ENCODE measurements at regions not wholly inside any gene's neighbourhood (a gene's known extent, or its start where the extent isn't known, plus 50 kb on each side); places are given as distances from the start of the nearest gene placed in this dataset.

- DNase-seq: no peak
Observed at GRCh38 chr9:99282406-99282805, 60.3 kb downstream of the SEC61B start.

DNA sequence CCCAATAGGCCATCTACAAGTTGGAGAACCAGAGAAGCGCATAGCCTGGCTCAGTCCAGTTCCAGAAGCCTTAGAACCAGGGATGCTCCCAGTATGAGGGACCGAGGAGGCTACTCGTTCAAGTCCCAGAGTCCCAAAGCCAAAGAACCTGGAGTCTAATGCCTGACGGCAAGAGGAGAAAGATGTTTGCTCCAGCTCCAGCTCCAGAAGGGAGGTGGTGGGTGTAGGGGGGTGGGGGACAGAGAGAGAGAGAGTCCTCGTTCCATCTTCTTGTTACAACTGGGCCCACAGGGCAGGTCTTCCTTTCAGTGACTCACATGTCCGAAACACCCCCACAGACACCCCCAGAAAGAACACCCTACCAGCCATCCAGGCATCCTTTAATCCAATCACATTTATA lies 63.9 kb downstream of the SEC61B start:
- no peak for DNase-seq

DNA sequence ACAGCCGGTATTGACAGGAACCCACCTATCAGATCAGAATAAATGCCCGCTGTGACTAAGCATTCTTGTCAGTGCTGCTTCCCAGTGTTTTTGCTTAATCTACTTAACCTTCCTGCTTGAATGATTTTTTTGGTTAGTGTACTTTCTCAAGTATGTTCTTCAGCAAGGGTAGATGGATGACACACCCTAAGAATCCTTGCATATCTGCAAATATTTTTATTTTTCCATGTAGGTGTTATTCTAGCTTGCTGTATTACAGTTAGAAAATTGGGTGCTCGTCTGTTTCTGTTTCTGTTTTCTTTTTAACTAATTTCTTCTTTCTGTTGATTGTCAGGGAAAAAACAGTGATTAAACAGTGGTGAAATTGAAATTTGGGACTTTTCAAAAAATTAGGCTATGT lies 64.5 kb downstream of the SEC61B start:
- no peak for DNase-seq

- no peak for DNase-seq
Observed at GRCh38 chr9:99287641-99288040, 65.6 kb downstream of the SEC61B start.

DNA sequence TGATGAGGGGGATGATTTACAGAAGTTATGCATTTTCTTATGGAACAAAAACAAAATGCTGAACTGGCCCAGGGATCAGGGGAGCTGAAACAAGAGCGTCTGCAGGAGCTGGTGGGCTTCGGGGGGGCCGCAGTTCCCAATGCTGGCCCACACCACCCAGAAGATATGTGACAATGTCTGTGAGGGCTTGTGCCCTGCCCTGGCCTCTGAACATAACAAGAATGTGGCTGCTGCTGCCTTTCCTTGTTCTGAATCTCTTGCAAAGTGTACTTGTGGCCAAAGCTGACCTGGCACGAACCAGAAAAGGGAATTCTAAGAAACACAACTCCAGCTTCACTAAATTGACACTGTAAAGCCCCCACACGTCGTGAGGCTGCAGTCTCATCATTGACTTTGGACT lies 66.7 kb downstream of the SEC61B start:
- no peak for DNase-seq

GRCh38 chr9:99294850-99295461 lies 72.9 kb downstream of the SEC61B start:
- no peak for DNase-seq

DNA sequence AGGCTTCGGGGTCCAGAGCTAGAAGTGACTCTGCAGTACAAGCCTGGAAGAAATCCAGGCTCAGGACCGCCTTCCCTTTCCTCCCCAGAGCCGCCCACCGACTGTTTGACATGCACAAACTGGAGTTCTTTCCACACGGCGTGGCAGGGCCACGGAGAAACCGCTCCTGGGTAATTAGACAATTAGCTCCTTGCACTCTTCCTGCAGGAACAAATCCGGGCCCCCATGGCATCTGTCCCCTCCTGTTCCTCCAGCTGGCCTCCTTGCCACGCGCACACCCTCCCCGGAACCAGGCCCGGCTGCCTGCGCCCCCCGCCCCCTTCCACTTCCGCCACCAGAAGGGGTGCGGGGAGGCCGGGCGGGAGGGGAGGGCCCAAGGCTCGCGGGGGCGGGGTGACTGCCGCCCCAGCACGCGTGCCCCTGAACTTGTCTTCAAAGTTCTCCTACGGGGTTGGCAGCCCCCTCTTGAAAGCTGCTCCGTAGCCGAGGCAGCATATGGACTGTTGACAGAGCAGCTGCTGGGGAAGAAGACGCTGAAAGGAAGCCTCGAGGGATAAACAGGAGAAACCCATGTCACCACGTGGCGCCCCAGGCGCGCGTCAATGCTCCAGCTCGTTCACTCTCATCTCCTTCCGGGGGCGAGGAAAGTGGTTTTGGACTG lies 74.3 kb downstream of the SEC61B start:
- DNase-seq: peak; percentile 61

GRCh38 chr9:99298614-99299013 lies 76.5 kb downstream of the SEC61B start:
- DNase-seq: no peak

GRCh38 chr9:99299211-99300102 lies 77.4 kb downstream of the SEC61B start:
- DNase-seq: no peak

DNA sequence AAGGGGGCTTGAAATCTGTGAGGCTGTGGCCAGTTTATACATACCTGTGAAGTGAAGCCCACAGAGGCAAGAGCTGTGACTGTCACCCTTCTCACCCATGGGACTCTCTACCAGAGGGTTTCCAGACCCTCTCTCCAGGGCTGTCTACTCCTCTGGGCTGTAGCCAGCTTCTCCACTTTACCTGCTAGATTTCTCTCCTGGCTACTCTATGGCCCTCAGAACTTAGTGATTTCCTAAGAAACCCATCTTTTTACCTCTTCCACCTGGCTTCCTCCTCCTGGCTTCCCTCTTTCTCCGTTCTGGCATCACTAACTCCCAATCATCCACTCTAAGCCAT lies 78.0 kb downstream of the SEC61B start:
- no peak for DNase-seq

- no peak for DNase-seq
Observed at GRCh38 chr9:99300603-99301002, 78.5 kb downstream of the SEC61B start.

DNA sequence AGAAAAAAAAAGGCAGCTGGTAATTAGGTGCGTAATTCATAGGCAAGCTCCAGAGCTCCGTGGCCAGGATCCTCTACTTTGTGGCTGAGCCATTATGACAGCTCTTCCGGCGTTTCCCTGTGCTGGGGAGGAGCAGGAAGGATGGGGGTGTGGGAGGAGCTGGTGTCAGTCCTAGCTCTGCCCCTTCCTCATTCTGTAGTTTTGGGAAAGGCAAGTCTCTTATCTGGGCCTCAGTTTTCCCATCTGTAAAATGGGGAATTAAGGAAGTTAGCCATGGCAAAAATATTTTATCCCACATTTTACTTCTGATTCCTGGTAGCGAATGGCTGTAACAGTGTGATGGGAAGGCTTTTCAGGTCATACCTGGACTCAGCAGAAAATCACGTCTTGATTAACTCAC lies 81.1 kb downstream of the SEC61B start:
- no peak for DNase-seq

GRCh38 chr9:99305124-99305523 lies 83.0 kb downstream of the SEC61B start:
- DNase-seq: no peak

DNA sequence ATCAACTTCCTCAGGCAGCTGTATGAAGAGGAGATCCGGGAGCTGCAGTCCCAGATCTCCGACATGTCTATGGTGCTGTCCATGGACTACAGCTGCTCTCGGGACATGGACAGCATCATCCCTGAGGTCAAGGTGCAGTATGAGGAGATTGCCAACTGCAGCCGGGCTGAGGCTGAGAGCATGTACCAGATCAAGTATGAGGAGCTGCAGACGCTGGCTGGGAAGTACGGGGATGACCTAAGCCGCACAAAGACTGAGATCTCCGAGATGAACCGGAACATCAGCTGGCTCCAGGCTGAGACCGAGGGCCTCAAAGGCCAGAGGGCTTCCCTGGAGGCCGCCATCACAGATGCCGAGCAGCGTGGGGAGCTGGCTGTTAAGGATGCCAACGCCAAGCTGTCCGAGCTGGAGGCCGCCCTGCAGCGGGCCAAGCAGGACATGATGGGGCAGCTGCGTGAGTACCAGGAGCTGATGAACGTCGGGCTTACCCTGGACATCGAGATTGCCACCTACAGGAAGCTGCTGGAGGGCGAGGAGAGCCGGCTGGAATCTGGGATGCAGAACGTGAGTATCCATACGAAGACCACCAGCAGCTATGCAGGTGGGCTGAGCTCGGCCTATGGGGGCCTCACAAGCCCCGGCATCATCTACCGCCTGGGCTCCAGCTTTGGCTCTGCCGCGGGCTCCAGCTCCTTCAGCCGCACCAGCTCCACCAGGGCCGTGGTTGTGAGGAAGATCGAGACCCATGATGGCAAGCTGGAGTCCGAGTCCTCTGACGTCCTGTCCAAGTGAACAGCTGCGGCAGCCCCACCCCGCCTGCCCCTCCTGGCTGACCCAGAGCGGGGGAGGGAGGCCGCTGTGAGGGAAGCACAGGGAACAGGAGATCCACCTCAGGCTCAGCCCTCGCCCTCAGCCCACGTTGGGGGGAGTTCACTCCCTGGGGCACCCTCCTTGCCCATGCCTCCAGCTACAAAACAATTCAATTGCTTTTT lies 84.0 kb downstream of the SEC61B start:
- no peak for DNase-seq

DNA sequence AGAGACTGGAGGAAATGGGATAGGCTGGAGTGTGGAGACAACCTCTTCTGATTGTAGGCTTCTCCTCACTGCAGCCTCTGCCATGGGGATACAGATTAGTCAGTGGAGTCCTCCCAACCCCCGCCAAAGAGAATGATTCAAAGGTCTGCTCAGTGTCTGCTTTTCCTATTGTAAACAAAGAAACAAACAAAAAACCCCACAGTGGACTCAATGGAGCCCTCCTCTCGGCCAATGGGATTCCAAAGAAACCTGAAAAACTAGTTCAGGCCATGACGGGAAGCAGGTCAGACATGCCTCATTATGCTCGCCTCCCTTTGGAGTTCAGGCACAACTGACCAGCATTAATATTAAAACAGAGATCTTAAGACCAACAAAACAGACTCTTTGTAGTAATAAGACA lies 85.8 kb downstream of the SEC61B start:
- DNase-seq: no peak

DNA sequence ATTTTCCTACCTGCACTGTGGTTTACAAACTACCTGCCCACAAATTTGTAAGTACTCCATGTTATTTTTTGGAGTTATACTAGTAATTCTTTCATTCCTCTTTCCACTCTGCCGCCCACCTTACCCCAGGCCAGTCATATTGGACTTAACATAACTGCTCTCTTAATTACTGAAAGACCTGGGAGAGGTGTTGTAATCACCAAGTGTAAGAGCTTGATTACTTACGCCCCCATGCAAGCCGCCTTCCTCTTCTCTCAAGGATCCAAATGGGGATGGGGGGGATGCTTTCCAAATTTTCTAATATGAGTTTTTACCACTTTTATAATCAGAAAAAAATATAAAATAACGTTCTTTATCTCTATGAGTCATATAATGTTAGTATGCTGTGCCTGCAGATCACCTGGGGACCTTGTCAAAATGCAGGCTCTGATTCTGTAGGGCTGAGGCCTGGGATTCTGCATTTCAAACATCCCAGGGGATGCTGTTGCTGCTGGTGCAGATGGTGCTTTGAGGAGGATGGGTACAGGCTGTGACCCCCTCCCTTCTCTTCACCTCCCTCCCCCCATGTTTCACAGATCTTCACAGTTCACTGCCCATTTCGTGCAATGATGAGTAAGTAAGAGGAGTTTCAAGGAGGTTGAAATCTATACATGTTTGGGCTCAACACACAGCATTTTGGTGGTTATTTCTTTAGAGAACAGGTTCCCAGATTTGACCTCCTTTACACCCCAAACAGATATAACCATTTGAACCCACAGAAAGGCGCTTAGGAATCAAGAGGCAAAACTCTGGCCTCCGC lies 87.3 kb downstream of the SEC61B start:
- no peak for DNase-seq

GRCh38 chr9:99312736-99313135 lies 90.7 kb downstream of the SEC61B start:
- DNase-seq: no peak

GRCh38 chr9:99319048-99319447 lies 97.0 kb downstream of the SEC61B start:
- DNase-seq: no peak

DNA sequence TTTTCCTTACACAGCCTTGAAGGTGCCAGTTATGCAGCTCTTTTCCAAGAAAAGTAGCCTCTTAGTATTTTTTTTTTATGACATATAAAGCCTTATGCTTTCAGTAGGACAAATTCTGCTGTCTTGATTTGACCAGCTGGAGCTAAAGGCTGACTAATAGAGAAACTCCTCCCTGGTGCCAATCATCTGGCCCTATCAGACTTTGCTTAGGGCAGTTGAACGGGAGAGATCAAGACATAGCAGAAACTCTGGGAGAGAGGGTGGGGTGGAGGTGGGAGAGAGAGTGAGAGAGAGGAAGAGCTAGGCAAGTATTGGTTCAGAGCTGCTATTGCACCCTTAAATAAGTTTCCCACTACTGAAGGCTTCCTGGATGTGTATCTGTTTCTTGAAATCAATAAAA lies 100.2 kb downstream of the SEC61B start:
- DNase-seq: no peak

DNA sequence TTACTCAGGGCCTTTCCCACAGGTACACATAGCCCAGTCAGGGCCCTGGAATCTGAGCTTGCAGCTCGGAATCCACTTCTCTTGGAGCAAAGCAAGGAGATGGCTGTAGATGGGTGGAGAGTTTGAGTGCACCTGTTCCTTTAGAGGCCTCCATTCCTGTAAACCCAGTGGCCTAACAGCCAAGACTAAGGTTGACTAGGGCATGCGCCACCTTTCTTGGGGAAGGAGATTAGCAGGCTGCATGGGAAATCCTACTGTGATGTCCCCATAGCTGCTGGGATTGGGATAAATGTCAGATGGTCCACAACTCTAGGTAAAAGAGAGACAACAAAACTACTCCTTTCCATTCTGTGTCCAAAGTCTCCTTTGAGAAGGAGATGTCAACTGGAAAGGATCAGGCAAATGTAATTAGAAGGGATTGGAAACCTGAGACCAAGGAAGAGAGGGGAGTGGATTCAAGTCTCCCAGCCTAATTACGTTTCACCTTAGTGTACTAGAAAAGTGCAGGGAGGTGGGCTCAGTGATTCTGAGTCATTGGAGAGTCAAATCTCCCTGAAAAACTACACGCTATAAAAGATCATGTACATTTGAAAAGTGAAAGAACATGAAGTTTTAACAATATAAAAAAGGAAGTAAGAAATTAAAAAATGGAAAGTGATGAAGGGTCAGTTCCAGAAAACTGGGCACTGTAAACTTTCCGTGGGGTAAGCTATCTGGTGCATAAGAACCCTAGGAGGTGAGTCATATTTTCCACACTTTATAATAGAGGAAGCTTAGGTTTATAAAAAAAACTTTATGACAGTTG lies 104.2 kb downstream of the SEC61B start:
- no peak for DNase-seq

DNA sequence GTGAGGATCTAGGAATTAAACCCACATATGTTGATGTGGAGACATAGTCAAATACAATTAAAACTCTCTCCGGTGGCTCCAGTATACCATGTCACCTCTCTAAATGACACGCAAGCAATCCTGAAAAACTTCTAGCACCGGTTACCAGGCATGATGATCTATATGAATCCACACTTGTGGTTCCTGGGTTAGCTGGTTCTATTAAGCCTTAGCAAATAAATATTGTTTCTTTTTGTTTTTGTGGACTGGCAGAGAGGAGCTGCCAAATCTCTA lies 104.8 kb downstream of the SEC61B start:
- DNase-seq: no peak

Measured in CD4-positive, alpha-beta T cell treated with Interleukin-17A for 4 hours (primary cell).